ENCODE measurements at regions not wholly inside any gene's neighbourhood (a gene's known extent, or its start where the extent isn't known, plus 50 kb on each side); places are given as distances from the start of the nearest gene placed in this dataset.

- no peaks in the 10 kb centered on the region for H3K27me3 ChIP-seq
- peak in 1 of 2 experiments; percentile 38 for DNase-seq
- H3K9me3 ChIP-seq (replicated peaks): no peaks in the 10 kb centered on the region; the same call in 1 of the 2 replicates
- H3K36me3 ChIP-seq: no peaks in the 10 kb centered on the region
- no peak overlapping the region for H3K27ac ChIP-seq
- peaks cover 4% of the 10 kb centered on the region; the same call in 1 of the 2 replicates for H3K4me1 ChIP-seq
- H3K4me3 ChIP-seq: no peak overlapping the region
These were observed 244.1 kb upstream of the IRS2 start for GRCh38 chr13:110030394-110030928.

GRCh38 chr13:110028838-110029621, 242.6 kb upstream of the IRS2 start:
- Histone ChIP-seq H3K4me1 (peaks cover 12% of the 10 kb centered on the region), H3K27me3 (no peaks in the 10 kb centered on the region), H3K27ac (no peak overlapping the region), H3K4me3 (no peak overlapping the region), H3K36me3 (no peaks in the 10 kb centered on the region), H3K9me3 (replicated peaks) (no peaks in the 10 kb centered on the region; the same call in 1 of the 2 replicates)
- no peak for DNase-seq

GRCh38 chr13:110028311-110028710, 241.9 kb upstream of the IRS2 start:
- Histone ChIP-seq H3K27ac (no peak overlapping the region), H3K9me3 (replicated peaks) (no peaks in the 10 kb centered on the region; the same call in 1 of the 2 replicates), H3K4me1 (peaks cover 12% of the 10 kb centered on the region), H3K27me3 (no peaks in the 10 kb centered on the region), H3K36me3 (no peaks in the 10 kb centered on the region), H3K4me3 (no peak overlapping the region)
- no peak for DNase-seq

- no peaks in the 10 kb centered on the region for H3K36me3 ChIP-seq
- no peak for DNase-seq
- no peaks in the 10 kb centered on the region for H3K27me3 ChIP-seq
- H3K4me3 ChIP-seq: no peak overlapping the region
- no peaks in the 10 kb centered on the region; the same call in 1 of the 2 replicates for H3K9me3 ChIP-seq (replicated peaks)
- H3K4me1 ChIP-seq: peaks cover 12% of the 10 kb centered on the region
- no peak overlapping the region for H3K27ac ChIP-seq
These were observed 241.3 kb upstream of the IRS2 start for GRCh38 chr13:110027470-110028240.

- Histone ChIP-seq H3K36me3 (no peaks in the 10 kb centered on the region), H3K27ac (no peak overlapping the region; the same call in 1 of the 2 replicates), H3K4me1 (peaks cover 8% of the 10 kb centered on the region), H3K4me3 (no peak overlapping the region), H3K27me3 (no peaks in the 10 kb centered on the region), H3K9me3 (replicated peaks) (no peaks in the 10 kb centered on the region; the same call in 1 of the 2 replicates)
- no peak for DNase-seq
These were observed 238.2 kb upstream of the IRS2 start for GRCh38 chr13:110024645-110024980.

GRCh38 chr13:110023729-110024644, 237.6 kb upstream of the IRS2 start:
- Histone ChIP-seq H3K4me3 (peak overlapping the region; percentile 35; the same call in 1 of the 2 replicates), H3K9me3 (replicated peaks) (no peaks in the 10 kb centered on the region; the same call in 1 of the 2 replicates), H3K4me1 (peaks cover 8% of the 10 kb centered on the region), H3K27me3 (no peaks in the 10 kb centered on the region), H3K27ac (peak overlapping the region; percentile 54; the same call in 1 of the 2 replicates), H3K36me3 (no peaks in the 10 kb centered on the region)
- DNase-seq: peak; percentile 43 to 59

- Histone ChIP-seq H3K27ac (peak overlapping the region; percentile 39; the same call in 1 of the 2 replicates), H3K27me3 (no peaks in the 10 kb centered on the region), H3K36me3 (no peaks in the 10 kb centered on the region), H3K4me3 (no peak overlapping the region), H3K9me3 (replicated peaks) (no peaks in the 10 kb centered on the region), H3K4me1 (peaks cover 29% of the 10 kb centered on the region)
- no peak for DNase-seq
These were observed 231.6 kb upstream of the IRS2 start for GRCh38 chr13:110018009-110018408.

GRCh38 chr13:110017379-110017778, 231.0 kb upstream of the IRS2 start:
- no peaks in the 10 kb centered on the region for H3K36me3 ChIP-seq
- no peaks in the 10 kb centered on the region for H3K9me3 ChIP-seq (replicated peaks)
- H3K27ac ChIP-seq: peak overlapping the region; percentile 39; the same call in 1 of the 2 replicates
- DNase-seq: peak; percentile 49 to 53
- no peaks in the 10 kb centered on the region for H3K27me3 ChIP-seq
- H3K4me1 ChIP-seq: peaks cover 35% of the 10 kb centered on the region
- H3K4me3 ChIP-seq: no peak overlapping the region

GRCh38 chr13:110015253-110015652, 228.9 kb upstream of the IRS2 start:
- DNase-seq: no peak
- no peaks in the 10 kb centered on the region for H3K27me3 ChIP-seq
- H3K9me3 ChIP-seq (replicated peaks): no peaks in the 10 kb centered on the region
- no peak overlapping the region for H3K4me3 ChIP-seq
- no peak overlapping the region for H3K27ac ChIP-seq
- peaks cover 52% of the 10 kb centered on the region for H3K4me1 ChIP-seq
- no peaks in the 10 kb centered on the region for H3K36me3 ChIP-seq

GRCh38 chr13:110014719-110015118, 228.3 kb upstream of the IRS2 start:
- H3K9me3 ChIP-seq (replicated peaks): no peaks in the 10 kb centered on the region
- peaks cover 53% of the 10 kb centered on the region for H3K4me1 ChIP-seq
- H3K4me3 ChIP-seq: no peak overlapping the region
- no peaks in the 10 kb centered on the region for H3K27me3 ChIP-seq
- H3K36me3 ChIP-seq: no peaks in the 10 kb centered on the region
- no peak overlapping the region for H3K27ac ChIP-seq
- no peak for DNase-seq

- H3K4me3 ChIP-seq: no peak overlapping the region
- H3K27me3 ChIP-seq: no peaks in the 10 kb centered on the region
- peak overlapping the region; percentile 48 for H3K27ac ChIP-seq
- H3K9me3 ChIP-seq (replicated peaks): no peaks in the 10 kb centered on the region
- peak; percentile 50 to 62 for DNase-seq
- H3K36me3 ChIP-seq: no peaks in the 10 kb centered on the region
- H3K4me1 ChIP-seq: peaks cover 42% of the 10 kb centered on the region
These were observed 225.8 kb upstream of the IRS2 start for GRCh38 chr13:110012102-110012739.

GRCh38 chr13:110010404-110011138, 224.2 kb upstream of the IRS2 start:
- Histone ChIP-seq H3K36me3 (no peaks in the 10 kb centered on the region), H3K4me3 (no peak overlapping the region), H3K27me3 (no peaks in the 10 kb centered on the region), H3K4me1 (peaks cover 36% of the 10 kb centered on the region), H3K9me3 (replicated peaks) (no peaks in the 10 kb centered on the region), H3K27ac (no peak overlapping the region)
- DNase-seq: no peak

- peaks cover 28% of the 10 kb centered on the region for H3K4me1 ChIP-seq
- H3K9me3 ChIP-seq (replicated peaks): no peaks in the 10 kb centered on the region
- no peak overlapping the region for H3K4me3 ChIP-seq
- no peak for DNase-seq
- H3K36me3 ChIP-seq: no peaks in the 10 kb centered on the region
- H3K27me3 ChIP-seq: no peaks in the 10 kb centered on the region
- no peak overlapping the region for H3K27ac ChIP-seq
These were observed 222.4 kb upstream of the IRS2 start for GRCh38 chr13:110008816-110009215.
